Astrocyte of the spinal cord (primary cell): ENCODE measurements at regions not wholly inside any gene's neighbourhood (a gene's known extent, or its start where the extent isn't known, plus 50 kb on each side); places are given as distances from the start of the nearest gene placed in this dataset.
A peak's percentile ranks its signal among the peaks of the same experiment; 100 is the strongest.
"Not testable (repeated sequence)": the region's sequence is repeated elsewhere in the genome, so short reads cannot be mapped to it uniquely, and the experiment has no call there.

Source experiments
- DNase-seq: peaks from one replicate; pipeline ENCODE4 v3.0.0; 2011; ENCODE audit warnings: low read depth, low spot score
- H3K4me3 ChIP-seq: 2 replicates; pipeline ENCODE4 v1.5.1; 2011; ENCODE audit warnings: low read depth, mild to moderate bottlenecking, low read length, moderate library complexity
- in situ Hi-C: cut with HindIII; loops from 2 replicates; pipeline ENCODE4 v1.10.0; 2017; ENCODE audit warnings: low sequenced_read_pairs
- TF ChIP-seq, protein P1 (sequence below): IDR thresholded peaks from 2 replicates; pipeline ENCODE4 v1.5.1; 2012; ENCODE audit warnings: low read depth, mild to moderate bottlenecking, low read length, inconsistent platforms

DNA sequence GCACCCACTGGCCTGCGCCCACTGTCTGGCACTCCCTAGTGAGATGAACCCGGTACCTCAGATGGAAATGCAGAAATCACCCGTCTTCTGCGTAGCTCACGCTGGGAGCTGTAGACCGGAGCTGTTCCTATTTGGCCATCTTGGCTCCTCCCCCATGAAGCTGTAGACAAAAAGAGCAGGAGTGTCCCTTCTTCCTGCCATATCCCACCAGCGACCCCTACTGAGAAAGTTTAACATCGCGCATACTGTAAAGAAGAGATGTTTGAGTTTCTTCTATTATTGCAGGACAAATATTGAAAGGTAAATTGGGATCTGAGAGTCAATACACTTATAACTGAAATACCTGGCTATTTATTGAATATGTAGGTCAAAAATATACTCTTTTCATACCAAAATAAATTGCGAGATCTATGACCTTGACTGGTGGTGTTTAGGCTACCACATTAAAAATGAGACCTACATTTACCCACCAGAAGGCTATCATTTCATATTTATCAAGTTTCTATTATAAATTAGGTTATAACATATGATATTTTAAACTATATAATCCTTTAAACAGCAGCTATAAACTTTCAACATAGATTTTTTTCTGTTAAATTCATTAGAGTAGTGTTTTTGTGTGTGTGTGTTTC is 586.3 kb downstream of the HTR1B start:
- DNase-seq: peak; percentile 38
- TF ChIP-seq, protein P1, sequence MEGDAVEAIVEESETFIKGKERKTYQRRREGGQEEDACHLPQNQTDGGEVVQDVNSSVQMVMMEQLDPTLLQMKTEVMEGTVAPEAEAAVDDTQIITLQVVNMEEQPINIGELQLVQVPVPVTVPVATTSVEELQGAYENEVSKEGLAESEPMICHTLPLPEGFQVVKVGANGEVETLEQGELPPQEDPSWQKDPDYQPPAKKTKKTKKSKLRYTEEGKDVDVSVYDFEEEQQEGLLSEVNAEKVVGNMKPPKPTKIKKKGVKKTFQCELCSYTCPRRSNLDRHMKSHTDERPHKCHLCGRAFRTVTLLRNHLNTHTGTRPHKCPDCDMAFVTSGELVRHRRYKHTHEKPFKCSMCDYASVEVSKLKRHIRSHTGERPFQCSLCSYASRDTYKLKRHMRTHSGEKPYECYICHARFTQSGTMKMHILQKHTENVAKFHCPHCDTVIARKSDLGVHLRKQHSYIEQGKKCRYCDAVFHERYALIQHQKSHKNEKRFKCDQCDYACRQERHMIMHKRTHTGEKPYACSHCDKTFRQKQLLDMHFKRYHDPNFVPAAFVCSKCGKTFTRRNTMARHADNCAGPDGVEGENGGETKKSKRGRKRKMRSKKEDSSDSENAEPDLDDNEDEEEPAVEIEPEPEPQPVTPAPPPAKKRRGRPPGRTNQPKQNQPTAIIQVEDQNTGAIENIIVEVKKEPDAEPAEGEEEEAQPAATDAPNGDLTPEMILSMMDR: peak; percentile 37
- H3K4me3 ChIP-seq: no peak overlapping the region
- in situ Hi-C loops: no loop called here

GRCh38 chr6:76876430-76876829 is 586.9 kb downstream of the HTR1B start:
- H3K4me3 ChIP-seq, in situ Hi-C loops, DNase-seq: not testable (repeated sequence)

- in situ Hi-C loops: no loop called here
- TF ChIP-seq, protein P1: no peak
- H3K4me3 ChIP-seq: no peak overlapping the region
- no peak for DNase-seq
These were observed 596.1 kb downstream of the HTR1B start for GRCh38 chr6:76867182-76867581.

GRCh38 chr6:76866091-76866915 is 597.0 kb downstream of the HTR1B start:
- in situ Hi-C loops: no loop called here
- no peak for DNase-seq
- H3K4me3 ChIP-seq: no peak overlapping the region
- TF ChIP-seq, protein P1: no peak

DNA sequence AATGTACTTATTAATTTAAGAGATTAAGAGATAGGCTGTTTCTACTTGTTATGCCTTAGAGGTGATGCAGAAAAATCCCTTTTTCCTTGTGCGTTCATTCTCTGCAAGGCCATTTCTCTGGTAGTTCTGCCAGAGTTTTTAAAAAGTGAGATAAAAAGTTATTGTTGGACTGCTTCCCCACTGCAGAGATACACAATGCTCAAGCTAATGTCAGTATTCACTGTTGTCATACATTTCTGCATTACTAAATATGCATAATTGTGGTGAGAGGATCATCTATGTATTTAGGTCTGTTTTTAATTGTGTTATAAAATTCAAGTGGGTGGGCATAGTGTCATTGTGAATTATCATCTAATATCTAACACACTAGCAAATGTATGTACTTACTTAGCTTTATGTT is 600.4 kb downstream of the HTR1B start:
- DNase-seq: no peak
- no peak overlapping the region for H3K4me3 ChIP-seq
- in situ Hi-C loops: no loop called here
- TF ChIP-seq, protein P1: no peak

GRCh38 chr6:76861403-76861802 is 601.9 kb downstream of the HTR1B start:
- no peak for DNase-seq
- H3K4me3 ChIP-seq: no peak overlapping the region
- in situ Hi-C loops: no loop called here
- TF ChIP-seq, protein P1: peak; percentile 16

- in situ Hi-C loops: no loop called here
- no peak for DNase-seq
- TF ChIP-seq, protein P1: no peak
- H3K4me3 ChIP-seq: no peak overlapping the region
These were observed 607.2 kb downstream of the HTR1B start for GRCh38 chr6:76856065-76856464.
